GM23338 (cell line): ENCODE measurements at regions not wholly inside any gene's neighbourhood (a gene's known extent, or its start where the extent isn't known, plus 50 kb on each side); places are given as distances from the start of the nearest gene placed in this dataset.

Experiments used
- ATAC-seq: fragments of 200-7000 bp; cut with Tn5 transposase; 3 replicates; pipeline ENCODE4 v1.9.1; 2020
- DNase-seq: peaks from one replicate; pipeline ENCODE4 v3.0.0-alpha.2; 2015; ENCODE audit warnings: low spot score
- H2AFZ ChIP-seq: fragments of 200-600 bp; sonication (generic); 2 replicates; pipeline ENCODE4 v1.8.0; 2016; ENCODE audit warnings: antibody characterized with exemption, mild to moderate bottlenecking, moderate library complexity
- H3F3A ChIP-seq: fragments of 200-600 bp; sonication (generic); replicated peaks from 2 replicates; pipeline ENCODE4 v1.8.0; 2017; ENCODE audit warnings: antibody characterized with exemption, mixed run types, low read depth
- H3K27ac ChIP-seq: fragments of 200-600 bp; sonication (generic); 2 replicates; pipeline ENCODE4 v1.6.1; 2016; ENCODE audit warnings: low read depth
- H3K27me3 ChIP-seq: fragments of 200-600 bp; sonication (generic); 2 replicates; pipeline ENCODE4 v1.8.0; 2016; ENCODE audit warnings: mild to moderate bottlenecking, mixed run types, moderate library complexity; ENCODE audit not compliant: insufficient read depth
- H3K36me3 ChIP-seq: fragments of 200-600 bp; sonication (generic); 2 replicates; pipeline ENCODE4 v1.8.0; 2016; ENCODE audit warnings: mild to moderate bottlenecking; ENCODE audit not compliant: insufficient read depth
- H3K4me1 ChIP-seq: fragments of 200-600 bp; sonication (generic); 2 replicates; pipeline ENCODE4 v1.8.0; 2016; ENCODE audit warnings: mild to moderate bottlenecking, moderate library complexity; ENCODE audit not compliant: insufficient read depth
- H3K4me2 ChIP-seq: fragments of 200-600 bp; sonication (generic); 2 replicates; pipeline ENCODE4 v1.7.1; 2017; ENCODE audit warnings: mixed run types
- H3K4me3 ChIP-seq: fragments of 200-600 bp; sonication (generic); 2 replicates; pipeline ENCODE4 v1.6.1; 2016; ENCODE audit warnings: mixed run types
- H3K79me2 ChIP-seq: fragments of 200-600 bp; sonication (generic); replicated peaks from 2 replicates; pipeline ENCODE4 v1.8.0; 2017; ENCODE audit warnings: mild to moderate bottlenecking; ENCODE audit not compliant: insufficient read depth
- H3K9me2 ChIP-seq: fragments of 200-600 bp; sonication (generic); 2 replicates; pipeline ENCODE4 v1.8.0; 2017; ENCODE audit not compliant: insufficient read depth
- H4K20me1 ChIP-seq: fragments of 200-600 bp; sonication (generic); replicated peaks from 2 replicates; pipeline ENCODE4 v1.8.0; 2017; ENCODE audit warnings: mild to moderate bottlenecking; ENCODE audit not compliant: insufficient read depth
- H3K27ac Mint-ChIP-seq: 2 replicates; pipeline ENCODE4 v1.8.0; 2020; ENCODE audit warnings: inconsistent platforms, mild to moderate bottlenecking, moderate library complexity, mixed read lengths
- H3K27me3 Mint-ChIP-seq: 3 replicates; pipeline ENCODE4 v1.8.0; 2022; ENCODE audit warnings: low read depth, mild to moderate bottlenecking, moderate library complexity, mixed read lengths, inconsistent platforms; ENCODE audit not compliant: insufficient read depth, poor library complexity
- H3K36me3 Mint-ChIP-seq: 3 replicates; pipeline ENCODE4 v1.8.0; 2021; ENCODE audit warnings: low read depth, mild to moderate bottlenecking, inconsistent platforms, moderate library complexity, mixed read lengths
- H3K4me1 Mint-ChIP-seq: 3 replicates; pipeline ENCODE4 v1.8.0; 2020; ENCODE audit warnings: mild to moderate bottlenecking, inconsistent platforms, mixed read lengths
- H3K4me3 Mint-ChIP-seq: 3 replicates; pipeline ENCODE4 v1.8.0; 2021; ENCODE audit warnings: moderate library complexity, mild to moderate bottlenecking, inconsistent platforms, mixed read lengths
- H3K9me3 Mint-ChIP-seq: 3 replicates; pipeline ENCODE4 v1.8.0; 2020; ENCODE audit warnings: moderate library complexity, mild to moderate bottlenecking, inconsistent platforms, mixed read lengths
- CREB1 ChIP-seq: fragments of 250-450 bp; sonication (Bioruptor Pico); IDR thresholded peaks from 2 replicates; pipeline ENCODE4 v1.5.0; 2020; ENCODE audit warnings: low read depth, mild to moderate bottlenecking, moderate library complexity
- EZH2 ChIP-seq: fragments of 200-600 bp; sonication (generic); IDR thresholded peaks from one replicate; pipeline ENCODE4 v1.8.0; 2017; ENCODE audit warnings: antibody characterized with exemption, mild to moderate bottlenecking, low read depth; ENCODE audit not compliant: unreplicated experiment
- EZH2phosphoT487 ChIP-seq: fragments of 200-600 bp; sonication (generic); IDR thresholded peaks from one replicate; pipeline ENCODE4 v1.8.1; 2018; ENCODE audit warnings: antibody characterized with exemption; ENCODE audit not compliant: unreplicated experiment
- NANOG ChIP-seq: IDR thresholded peaks from 2 replicates; pipeline ENCODE4 v1.6.1; 2016; ENCODE audit warnings: antibody characterized with exemption, borderline replicate concordance
- POLR2AphosphoS5 ChIP-seq: IDR thresholded peaks from 2 replicates; pipeline ENCODE4 v1.6.1; 2016; ENCODE audit warnings: antibody characterized with exemption, low read depth
- STAT1 ChIP-seq: IDR thresholded peaks from one replicate; pipeline ENCODE4 v1.6.1; 2016; ENCODE audit warnings: antibody characterized with exemption; ENCODE audit not compliant: unreplicated experiment
- ZNF114 ChIP-seq: fragments of 250-450 bp; sonication (Bioruptor Pico); IDR thresholded peaks from 2 replicates; pipeline ENCODE4 v1.5.0; 2020; ENCODE audit warnings: mild to moderate bottlenecking, moderate library complexity
- ZNF331 ChIP-seq: fragments of 250-450 bp; sonication (Bioruptor Pico); IDR thresholded peaks from 2 replicates; pipeline ENCODE4 v1.5.0; 2020; ENCODE audit warnings: low read depth, mild to moderate bottlenecking, moderate library complexity
- TF ChIP-seq, protein P1 (sequence below), 2 experiments: fragments of 200-600 bp in 1 of 2; sonication (generic) in 1 of 2; conservative IDR thresholded peaks; 2 replicates each; pipeline versions ENCODE4 v1.5.1 to v1.6.1; 2016 to 2017; ENCODE audit warnings: antibody characterized with exemption in 2 of 2, low read depth in 2 of 2, mild to moderate bottlenecking in 2 of 2, moderate library complexity in 1 of 2
- TF ChIP-seq, protein P2 (sequence below): IDR thresholded peaks from one replicate; pipeline ENCODE4 v1.6.1; 2018; ENCODE audit warnings: antibody characterized with exemption; ENCODE audit not compliant: unreplicated experiment

DNA sequence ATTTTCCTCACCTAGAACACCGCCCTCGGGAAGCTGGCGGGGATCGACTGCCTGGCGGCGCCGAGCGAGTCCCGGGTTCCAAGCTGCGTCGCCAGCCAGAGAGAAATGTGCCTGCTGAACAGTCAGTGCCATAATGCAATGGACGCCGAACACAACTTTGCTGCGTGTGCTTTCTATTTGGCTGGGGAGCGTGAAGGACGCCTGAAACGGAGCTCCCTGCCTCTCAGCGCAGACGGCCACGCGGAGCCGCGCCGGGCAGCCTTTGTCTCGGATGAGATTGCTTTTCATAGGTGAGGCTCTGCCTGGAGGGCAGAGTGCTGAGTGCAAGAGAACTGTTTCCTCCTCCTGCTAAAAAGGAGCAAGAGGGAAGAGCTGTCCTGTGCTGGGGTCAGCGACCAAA is 107.7 kb upstream of the BCOR start:
- no peaks in the 10 kb centered on the region for H3K9me2 ChIP-seq
- no peak for TF ChIP-seq POLR2AphosphoS5
- TF ChIP-seq ZNF331 (CRISPR knock-in tag): no peak
- TF ChIP-seq ZNF114 (CRISPR knock-in tag): no peak
- TF ChIP-seq, protein P1, sequence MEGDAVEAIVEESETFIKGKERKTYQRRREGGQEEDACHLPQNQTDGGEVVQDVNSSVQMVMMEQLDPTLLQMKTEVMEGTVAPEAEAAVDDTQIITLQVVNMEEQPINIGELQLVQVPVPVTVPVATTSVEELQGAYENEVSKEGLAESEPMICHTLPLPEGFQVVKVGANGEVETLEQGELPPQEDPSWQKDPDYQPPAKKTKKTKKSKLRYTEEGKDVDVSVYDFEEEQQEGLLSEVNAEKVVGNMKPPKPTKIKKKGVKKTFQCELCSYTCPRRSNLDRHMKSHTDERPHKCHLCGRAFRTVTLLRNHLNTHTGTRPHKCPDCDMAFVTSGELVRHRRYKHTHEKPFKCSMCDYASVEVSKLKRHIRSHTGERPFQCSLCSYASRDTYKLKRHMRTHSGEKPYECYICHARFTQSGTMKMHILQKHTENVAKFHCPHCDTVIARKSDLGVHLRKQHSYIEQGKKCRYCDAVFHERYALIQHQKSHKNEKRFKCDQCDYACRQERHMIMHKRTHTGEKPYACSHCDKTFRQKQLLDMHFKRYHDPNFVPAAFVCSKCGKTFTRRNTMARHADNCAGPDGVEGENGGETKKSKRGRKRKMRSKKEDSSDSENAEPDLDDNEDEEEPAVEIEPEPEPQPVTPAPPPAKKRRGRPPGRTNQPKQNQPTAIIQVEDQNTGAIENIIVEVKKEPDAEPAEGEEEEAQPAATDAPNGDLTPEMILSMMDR (conservative IDR thresholded peaks at IDR 0.05; ENCODE audit: low read depth in 2 of 2): no peak
- no peak for TF ChIP-seq CREB1
- no peak for TF ChIP-seq NANOG
- TF ChIP-seq, protein P2, sequence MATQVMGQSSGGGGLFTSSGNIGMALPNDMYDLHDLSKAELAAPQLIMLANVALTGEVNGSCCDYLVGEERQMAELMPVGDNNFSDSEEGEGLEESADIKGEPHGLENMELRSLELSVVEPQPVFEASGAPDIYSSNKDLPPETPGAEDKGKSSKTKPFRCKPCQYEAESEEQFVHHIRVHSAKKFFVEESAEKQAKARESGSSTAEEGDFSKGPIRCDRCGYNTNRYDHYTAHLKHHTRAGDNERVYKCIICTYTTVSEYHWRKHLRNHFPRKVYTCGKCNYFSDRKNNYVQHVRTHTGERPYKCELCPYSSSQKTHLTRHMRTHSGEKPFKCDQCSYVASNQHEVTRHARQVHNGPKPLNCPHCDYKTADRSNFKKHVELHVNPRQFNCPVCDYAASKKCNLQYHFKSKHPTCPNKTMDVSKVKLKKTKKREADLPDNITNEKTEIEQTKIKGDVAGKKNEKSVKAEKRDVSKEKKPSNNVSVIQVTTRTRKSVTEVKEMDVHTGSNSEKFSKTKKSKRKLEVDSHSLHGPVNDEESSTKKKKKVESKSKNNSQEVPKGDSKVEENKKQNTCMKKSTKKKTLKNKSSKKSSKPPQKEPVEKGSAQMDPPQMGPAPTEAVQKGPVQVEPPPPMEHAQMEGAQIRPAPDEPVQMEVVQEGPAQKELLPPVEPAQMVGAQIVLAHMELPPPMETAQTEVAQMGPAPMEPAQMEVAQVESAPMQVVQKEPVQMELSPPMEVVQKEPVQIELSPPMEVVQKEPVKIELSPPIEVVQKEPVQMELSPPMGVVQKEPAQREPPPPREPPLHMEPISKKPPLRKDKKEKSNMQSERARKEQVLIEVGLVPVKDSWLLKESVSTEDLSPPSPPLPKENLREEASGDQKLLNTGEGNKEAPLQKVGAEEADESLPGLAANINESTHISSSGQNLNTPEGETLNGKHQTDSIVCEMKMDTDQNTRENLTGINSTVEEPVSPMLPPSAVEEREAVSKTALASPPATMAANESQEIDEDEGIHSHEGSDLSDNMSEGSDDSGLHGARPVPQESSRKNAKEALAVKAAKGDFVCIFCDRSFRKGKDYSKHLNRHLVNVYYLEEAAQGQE: no peak
- TF ChIP-seq EZH2phosphoT487: no peak
- no peaks in the 10 kb centered on the region for H3K27me3 ChIP-seq
- DNase-seq (no peak), ATAC-seq (0 out of 3 replicates have a peak, but pooled peaks have one; percentile 37)
- no peak overlapping the region for H3K4me3 ChIP-seq
- no peaks in the 10 kb centered on the region for H3K27me3 Mint-ChIP-seq
- no peaks in the 10 kb centered on the region for H3F3A ChIP-seq
- H3K4me3 Mint-ChIP-seq: no peak overlapping the region
- H3K36me3 Mint-ChIP-seq: no peaks in the 10 kb centered on the region
- H3K36me3 ChIP-seq: no peaks in the 10 kb centered on the region
- H3K4me1 Mint-ChIP-seq: no peaks in the 10 kb centered on the region; the same call in 2 of the 3 replicates
- H3K27ac Mint-ChIP-seq: no peak overlapping the region
- H3K9me3 Mint-ChIP-seq: peaks cover 2% of the 10 kb centered on the region; the same call in 1 of the 3 replicates
- no peaks in the 10 kb centered on the region for H3K79me2 ChIP-seq
- no peaks in the 10 kb centered on the region for H3K4me1 ChIP-seq
- no peaks in the 10 kb centered on the region for H4K20me1 ChIP-seq
- H3K4me2 ChIP-seq: no peak overlapping the region
- no peak overlapping the region for H3K27ac ChIP-seq
- peak overlapping the region; percentile 52; the same call in 1 of the 2 replicates for H2AFZ ChIP-seq

DNA sequence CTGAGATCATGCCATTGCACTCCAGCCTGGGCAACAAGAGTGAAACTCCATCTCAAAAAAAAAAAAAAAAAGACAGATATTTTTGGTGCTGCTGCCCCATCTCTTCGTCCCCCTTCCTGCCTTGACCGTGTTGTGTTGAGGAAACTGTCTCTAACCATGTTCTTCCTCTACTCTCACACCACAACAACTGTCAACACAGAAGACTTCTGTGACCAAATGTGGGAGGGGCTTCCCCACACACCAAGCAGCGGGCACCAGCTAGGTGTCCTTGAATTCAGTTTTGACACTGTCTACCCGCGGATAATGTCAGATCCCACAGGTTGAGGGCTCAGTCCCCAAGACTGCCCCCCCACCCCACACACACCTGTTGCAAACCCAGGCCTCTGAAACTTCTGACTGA is 104.7 kb upstream of the BCOR start:
- ATAC-seq: no peak
- no peaks in the 10 kb centered on the region for H3K9me2 ChIP-seq

More for the DNA sequence above, 104.7 kb upstream of the BCOR start:
- H3K27ac ChIP-seq: no peak overlapping the region
- DNase-seq: no peak
- Mint-ChIP-seq H3K9me3 (no peaks in the 10 kb centered on the region), H3K27me3 (no peaks in the 10 kb centered on the region), H3K4me3 (no peak overlapping the region), H3K27ac (no peak overlapping the region), H3K4me1 (no peaks in the 10 kb centered on the region; the same call in 2 of the 3 replicates), H3K36me3 (no peaks in the 10 kb centered on the region)
- H3K36me3 ChIP-seq: no peaks in the 10 kb centered on the region
- no peaks in the 10 kb centered on the region for H3K79me2 ChIP-seq
- no peak overlapping the region for H3K4me2 ChIP-seq
- no peaks in the 10 kb centered on the region for H3K4me1 ChIP-seq
- H3K27me3 ChIP-seq: no peaks in the 10 kb centered on the region
- H3K4me3 ChIP-seq: no peak overlapping the region
- H3F3A ChIP-seq: no peaks in the 10 kb centered on the region
- H4K20me1 ChIP-seq: no peaks in the 10 kb centered on the region
- TF ChIP-seq STAT1: no peak
- no peak for TF ChIP-seq EZH2phosphoT487
- no peak for TF ChIP-seq CREB1
- no peak for TF ChIP-seq EZH2
- TF ChIP-seq, protein P2: no peak
- H2AFZ ChIP-seq: no peak overlapping the region
